H9 (cell line): ENCODE measurements at regions not wholly inside any gene's neighbourhood (a gene's known extent, or its start where the extent isn't known, plus 50 kb on each side); places are given as distances from the start of the nearest gene placed in this dataset.

Experiments
- DNase-seq: peaks from one replicate; pipeline ENCODE4 v3.0.0-alpha.2; 2017
- H2AFZ ChIP-seq: one replicate; pipeline ENCODE4 v1.6.1; 2013; ENCODE audit warnings: mild to moderate bottlenecking, low read length, control low read depth, moderate library complexity
- H2AK5ac ChIP-seq: 2 replicates; pipeline ENCODE4 v1.6.1; 2013; ENCODE audit warnings: low read length, control low read depth, mixed read lengths; ENCODE audit not compliant: insufficient read length
- H2BK120ac ChIP-seq: one replicate; pipeline ENCODE4 v1.6.1; 2013; ENCODE audit warnings: low read depth, mild to moderate bottlenecking, low read length, control low read depth, inconsistent platforms; ENCODE audit not compliant: poor library complexity, severe bottlenecking
- H2BK12ac ChIP-seq: 2 replicates; pipeline ENCODE4 v1.6.1; 2013; ENCODE audit warnings: low read length, control low read depth, mixed read lengths, low read depth; ENCODE audit not compliant: insufficient read length
- H2BK15ac ChIP-seq: 2 replicates; pipeline ENCODE4 v1.6.1; 2013; ENCODE audit warnings: low read depth, low read length, control low read depth
- H2BK20ac ChIP-seq: one replicate; pipeline ENCODE4 v1.6.1; 2013; ENCODE audit warnings: low read depth, mild to moderate bottlenecking, low read length, control low read depth, inconsistent platforms; ENCODE audit not compliant: poor library complexity, severe bottlenecking
- H2BK5ac ChIP-seq: 2 replicates; pipeline ENCODE4 v1.6.1; 2013; ENCODE audit warnings: low read length, control low read depth, mixed read lengths; ENCODE audit not compliant: insufficient read length
- H3K14ac ChIP-seq: 2 replicates; pipeline ENCODE4 v1.6.1; 2013; ENCODE audit warnings: low read length, control low read depth; ENCODE audit not compliant: insufficient read depth
- H3K18ac ChIP-seq: 2 replicates; pipeline ENCODE4 v1.6.1; 2013; ENCODE audit warnings: low read depth, mild to moderate bottlenecking, mixed read lengths, low read length, control low read depth; ENCODE audit not compliant: insufficient read length
- H3K23ac ChIP-seq: 2 replicates; pipeline ENCODE4 v1.6.1; 2013; ENCODE audit warnings: low read length, control low read depth, mixed read lengths, low read depth; ENCODE audit not compliant: insufficient read length
- H3K23me2 ChIP-seq: 2 replicates; pipeline ENCODE4 v1.6.1; 2013; ENCODE audit warnings: low read depth, mild to moderate bottlenecking, mixed read lengths, low read length, control low read depth; ENCODE audit not compliant: insufficient read length, poor library complexity, severe bottlenecking
- H3K27ac ChIP-seq: 2 replicates; pipeline ENCODE4 v1.5.1; 2013; ENCODE audit warnings: low read length, control low read depth, mixed read lengths, low read depth; ENCODE audit not compliant: insufficient read length
- H3K27me3 ChIP-seq: 2 replicates; pipeline ENCODE4 v1.6.1; 2013; ENCODE audit warnings: low read length, control low read depth, inconsistent platforms; ENCODE audit not compliant: insufficient read depth
- H3K4ac ChIP-seq: 2 replicates; pipeline ENCODE4 v1.6.1; 2013; ENCODE audit warnings: low read depth, mild to moderate bottlenecking, control low read depth, inconsistent platforms, low read length, moderate library complexity
- H3K4me1 ChIP-seq: 2 replicates; pipeline ENCODE4 v1.6.1; 2013; ENCODE audit warnings: low read length, control low read depth, inconsistent platforms; ENCODE audit not compliant: insufficient read depth
- H3K4me2 ChIP-seq: 2 replicates; pipeline ENCODE4 v1.6.1; 2013; ENCODE audit warnings: low read length, control low read depth, mixed read lengths; ENCODE audit not compliant: insufficient read length, insufficient read depth
- H3K56ac ChIP-seq: 2 replicates; pipeline ENCODE4 v1.6.1; 2013; ENCODE audit warnings: low read depth, mild to moderate bottlenecking, mixed read lengths, low read length, control low read depth; ENCODE audit not compliant: insufficient read length
- H3K79me1 ChIP-seq: 2 replicates; pipeline ENCODE4 v1.6.1; 2013; ENCODE audit warnings: low read depth, mild to moderate bottlenecking, moderate library complexity, low read length, control low read depth, inconsistent platforms; ENCODE audit not compliant: insufficient read depth, poor library complexity, severe bottlenecking
- H3K79me2 ChIP-seq: 2 replicates; pipeline ENCODE4 v1.6.1; 2013; ENCODE audit warnings: low read length, control low read depth, inconsistent platforms; ENCODE audit not compliant: insufficient read depth
- H3K9ac ChIP-seq: 2 replicates; pipeline ENCODE4 v1.6.1; 2013; ENCODE audit warnings: low read length, control low read depth, mixed read lengths; ENCODE audit not compliant: insufficient read length; ENCODE audit errors: extremely low read depth
- H3K9me3 ChIP-seq: one replicate; pipeline ENCODE4 v1.6.1; 2013; ENCODE audit warnings: low read depth, low read length, inconsistent platforms; ENCODE audit not compliant: control insufficient read depth
- H3T11ph ChIP-seq: one replicate; pipeline ENCODE4 v1.6.1; 2013; ENCODE audit warnings: mild to moderate bottlenecking, low read length, control low read depth, inconsistent platforms
- H4K20me1 ChIP-seq: one replicate; pipeline ENCODE4 v1.6.1; 2013; ENCODE audit not compliant: control insufficient read depth, insufficient read length, insufficient read depth
- H4K5ac ChIP-seq: 2 replicates; pipeline ENCODE4 v1.6.1; 2013; ENCODE audit warnings: low read depth, mild to moderate bottlenecking, mixed read lengths, low read length, control low read depth; ENCODE audit not compliant: insufficient read length
- H4K8ac ChIP-seq: replicated peaks from 2 replicates; pipeline ENCODE4 v1.6.1; 2013; ENCODE audit warnings: low read length, control low read depth, mixed read lengths, low read depth; ENCODE audit not compliant: insufficient read length
- H4K91ac ChIP-seq: 2 replicates; pipeline ENCODE4 v1.6.1; 2013; ENCODE audit warnings: low read depth, mild to moderate bottlenecking, moderate library complexity, mixed read lengths, low read length, control low read depth; ENCODE audit not compliant: insufficient read length
- H3K27ac Mint-ChIP-seq, 3 experiments: 2 replicates in 2 of 3; 3 replicates in 1 of 3; pipeline ENCODE4 v1.8.0; 2020 to 2021; ENCODE audit warnings: mixed read lengths in 3 of 3, mild to moderate bottlenecking in 1 of 3, moderate library complexity in 1 of 3
- H3K27me3 Mint-ChIP-seq: 2 replicates; pipeline ENCODE4 v1.8.0; 2021; ENCODE audit warnings: low read depth, mild to moderate bottlenecking, moderate library complexity, mixed read lengths
- H3K36me3 Mint-ChIP-seq, 3 experiments: 2 replicates in 2 of 3; 3 replicates in 1 of 3; pipeline ENCODE4 v1.8.0; 2020 to 2021; ENCODE audit warnings: low read depth in 3 of 3, mixed read lengths in 3 of 3; ENCODE audit not compliant: insufficient read depth in 1 of 3
- H3K4me1 Mint-ChIP-seq, 2 experiments: 2 replicates each; pipeline ENCODE4 v1.8.0; 2020; ENCODE audit warnings: mixed read lengths in 2 of 2
- H3K4me3 Mint-ChIP-seq, 2 experiments: 2 replicates in 1 of 2; 3 replicates in 1 of 2; pipeline ENCODE4 v1.8.0; 2020 to 2021; ENCODE audit warnings: mild to moderate bottlenecking in 2 of 2, mixed read lengths in 2 of 2, moderate library complexity in 1 of 2
- H3K9me3 Mint-ChIP-seq, 2 experiments: 2 replicates in 1 of 2; 3 replicates in 1 of 2; pipeline ENCODE4 v1.8.0; 2020; ENCODE audit warnings: mild to moderate bottlenecking in 2 of 2, mixed read lengths in 2 of 2, moderate library complexity in 1 of 2
- CTCF ChIP-seq: fragments of 200-600 bp; sonication (generic); conservative IDR thresholded peaks from 3 replicates; pipeline ENCODE4 v1.8.0; 2021; ENCODE audit warnings: antibody characterized with exemption, mild to moderate bottlenecking
- WGBS: extraction: QIAGEN DNeasy Blood & Tissue Kit; methylation state at CpG from one replicate; pipeline ENCODE4 v1.1.7; 2013; ENCODE audit warnings: missing lambda C conversion rate, low lambda C conversion rate, mixed read lengths; ENCODE audit not compliant: insufficient read length; ENCODE audit errors: extremely low coverage; 5-methylcytosine and 5-hydroxymethylcytosine counted together

- Histone ChIP-seq H2AFZ (no peak overlapping the region), H4K5ac (no peak overlapping the region), H2BK20ac (no peak overlapping the region), H2BK120ac (no peak overlapping the region), H3K79me1 (no peaks in the 10 kb centered on the region), H4K20me1 (no peaks in the 10 kb centered on the region), H3T11ph (no peak overlapping the region), H3K23ac (no peak overlapping the region), H2BK5ac (no peak overlapping the region), H2BK15ac (no peak overlapping the region), H3K9ac (no peak overlapping the region), H3K4me2 (no peak overlapping the region), H3K27ac (no peak overlapping the region), H3K27me3 (no peaks in the 10 kb centered on the region), H3K4me1 (no peaks in the 10 kb centered on the region), H3K4ac (no peak overlapping the region), H3K14ac (no peak overlapping the region), H4K8ac (no peak overlapping the region), H4K91ac (no peak overlapping the region), H3K23me2 (no peaks in the 10 kb centered on the region), H2BK12ac (no peak overlapping the region), H3K79me2 (no peaks in the 10 kb centered on the region), H3K56ac (no peak overlapping the region), H2AK5ac (no peak overlapping the region), H3K9me3 (peaks cover 74% of the 10 kb centered on the region), H3K18ac (no peak overlapping the region)
- no peak for TF ChIP-seq CTCF
- H3K27ac Mint-ChIP-seq, result no peak overlapping the region
- H3K4me1 Mint-ChIP-seq, result no peaks in the 10 kb centered on the region
- H3K36me3 Mint-ChIP-seq, result peaks cover 0 to 2% (median 0%) of the 10 kb centered on the region in 3 experiments; a peak in 3 of 7 replicates
- peaks cover 78 to 90% of the 10 kb centered on the region in 2 experiments for H3K9me3 Mint-ChIP-seq
- no peak overlapping the region for H3K4me3 Mint-ChIP-seq
- no peak for DNase-seq
- no peaks in the 10 kb centered on the region for H3K27me3 Mint-ChIP-seq
- no CpG with 5 or more reads among the region's 3 CpGs for WGBS
Observed at GRCh38 chr17:27203241-27203640, 90.7 kb upstream of the WSB1 start.
